H1 (cell line): ENCODE measurements at regions not wholly inside any gene's neighbourhood (a gene's known extent, or its start where the extent isn't known, plus 50 kb on each side); places are given as distances from the start of the nearest gene placed in this dataset.

Experiments
- CTCF ChIA-PET: fragments of 300-600 bp; sonication (Branson Sonifier 250); formaldehyde crosslinking; loops from one replicate; lab custom pipeline; 2021; ENCODE audit not compliant: partially characterized antibody; lab: Charles Lee
- POLR2A ChIA-PET: fragments of 300-600 bp; sonication (Branson Sonifier 250); formaldehyde crosslinking; loops from one replicate; lab custom pipeline; 2021; ENCODE audit warnings: inconsistent platforms; ENCODE audit not compliant: partially characterized antibody; lab: Charles Lee
- DNase-seq, 2 experiments: peaks; one replicate each; pipeline versions ENCODE4 v3.0.0 to v3.0.0-alpha.2; 2010 to 2022; ENCODE audit warnings: low spot score in 2 of 2, low read depth in 1 of 2, mixed read lengths in 1 of 2
- FAIRE-seq: peaks from 2 replicates; lab custom pipeline; 2011; peaks lifted over from hg19 to GRCh38; lab: Jason Lieb, UNC
- H2AFZ ChIP-seq: 2 replicates; pipeline ENCODE4 v1.8.1; 2012; ENCODE audit warnings: low read length, inconsistent platforms
- H2AK5ac ChIP-seq: 2 replicates; pipeline ENCODE4 v1.6.1; 2013; ENCODE audit warnings: low read depth, low read length
- H2BK120ac ChIP-seq: replicated peaks from 2 replicates; pipeline ENCODE3; 2013; ENCODE audit warnings: low read depth, low read length, inconsistent platforms
- H2BK12ac ChIP-seq: 2 replicates; pipeline ENCODE4 v1.6.1; 2013; ENCODE audit warnings: low read depth, low read length
- H2BK15ac ChIP-seq: 2 replicates; pipeline ENCODE4 v1.6.1; 2013; ENCODE audit warnings: low read length
- H2BK20ac ChIP-seq: 2 replicates; pipeline ENCODE4 v1.6.1; 2013; ENCODE audit warnings: low read length
- H2BK5ac ChIP-seq: 2 replicates; pipeline ENCODE4 v1.6.1; 2013; ENCODE audit warnings: low read depth, low read length
- H3K14ac ChIP-seq: 2 replicates; pipeline ENCODE4 v1.6.1; 2013; ENCODE audit warnings: inconsistent platforms; ENCODE audit not compliant: insufficient read length
- H3K18ac ChIP-seq: 2 replicates; pipeline ENCODE4 v1.6.1; 2013; ENCODE audit warnings: low read length; ENCODE audit errors: extremely low read depth
- H3K23ac ChIP-seq: 2 replicates; pipeline ENCODE4 v1.6.1; 2013; ENCODE audit warnings: inconsistent platforms; ENCODE audit not compliant: insufficient read length
- H3K23me2 ChIP-seq: 2 replicates; pipeline ENCODE4 v1.6.1; 2013; ENCODE audit warnings: low read depth, low read length
- H3K27ac ChIP-seq: 2 replicates; pipeline ENCODE4 v1.6.1; 2011; ENCODE audit warnings: low read depth, low read length, inconsistent platforms
- H3K27me3 ChIP-seq, 4 experiments: replicated peaks in 1 of 4; 1 replicate in 1 of 4; 2 replicates in 3 of 4; pipeline versions ENCODE4 v1.6.1 to v1.8.1; 2011 to 2013; ENCODE audit warnings: low read length in 3 of 4, mild to moderate bottlenecking in 3 of 4, inconsistent platforms in 2 of 4, mixed read lengths in 2 of 4, moderate library complexity in 1 of 4; ENCODE audit not compliant: control insufficient read depth in 3 of 4, insufficient read depth in 3 of 4; ENCODE audit errors: extremely low read depth in 1 of 4
- H3K36me3 ChIP-seq, 4 experiments: 2 replicates each; pipeline versions ENCODE4 v1.6.1 to v1.8.1; 2011 to 2013; ENCODE audit warnings: mild to moderate bottlenecking in 4 of 4, low read length in 3 of 4, moderate library complexity in 2 of 4, control low read depth in 1 of 4, inconsistent platforms in 1 of 4; ENCODE audit not compliant: insufficient read depth in 4 of 4, control insufficient read depth in 2 of 4
- H3K4ac ChIP-seq: replicated peaks from 2 replicates; pipeline ENCODE3; 2013; ENCODE audit warnings: low read length, low read depth, mixed read lengths, inconsistent platforms; ENCODE audit not compliant: insufficient read length
- H3K4me1 ChIP-seq, 4 experiments: replicated peaks in 1 of 4; 1 replicate in 1 of 4; 2 replicates in 3 of 4; pipeline versions ENCODE4 v1.6.1 to v1.8.1; 2011 to 2013; ENCODE audit warnings: low read length in 3 of 4, inconsistent platforms in 2 of 4, mixed read lengths in 1 of 4; ENCODE audit not compliant: insufficient read depth in 4 of 4, control insufficient read depth in 3 of 4
- H3K4me2 ChIP-seq, 2 experiments: 2 replicates each; pipeline versions ENCODE4 v1.6.1 to v1.8.1; 2011 to 2013; ENCODE audit warnings: low read depth in 2 of 2, low read length in 2 of 2, control low read depth in 1 of 2, inconsistent platforms in 1 of 2, mild to moderate bottlenecking in 1 of 2; ENCODE audit not compliant: insufficient read depth in 1 of 2
- H3K4me3 ChIP-seq, 4 experiments: fragments of 200-600, 300-600 bp in 1 of 4; sonication (generic), shearing (Covaris generic), sonication (Bioruptor Twin) in 1 of 4; 2 replicates each; pipeline versions ENCODE4 v1.5.1 to v1.8.1; 2011 to 2016; ENCODE audit warnings: low read length in 4 of 4, low read depth in 3 of 4, control low read depth in 2 of 4, inconsistent platforms in 2 of 4, mild to moderate bottlenecking in 2 of 4, mixed read lengths in 1 of 4, moderate library complexity in 1 of 4; ENCODE audit not compliant: insufficient read depth in 2 of 4; ENCODE audit errors: extremely low read depth in 1 of 4
- H3K56ac ChIP-seq: replicated peaks from 2 replicates; pipeline ENCODE3; 2013; ENCODE audit warnings: low read depth, mild to moderate bottlenecking, mixed read lengths, low read length, inconsistent platforms; ENCODE audit not compliant: insufficient read length
- H3K79me1 ChIP-seq: 2 replicates; pipeline ENCODE4 v1.6.1; 2013; ENCODE audit warnings: low read depth, low read length, control low read depth
- H3K79me2 ChIP-seq, 2 experiments: 2 replicates each; pipeline versions ENCODE4 v1.6.1 to v1.8.1; 2012 to 2013; ENCODE audit warnings: low read length in 2 of 2, mild to moderate bottlenecking in 2 of 2, inconsistent platforms in 1 of 2; ENCODE audit not compliant: insufficient read depth in 2 of 2, control insufficient read depth in 1 of 2
- H3K9ac ChIP-seq, 4 experiments: replicated peaks in 1 of 4; 1 replicate in 1 of 4; 2 replicates in 3 of 4; pipeline versions ENCODE4 v1.6.1 to v1.8.1; 2011 to 2013; ENCODE audit warnings: low read depth in 3 of 4, low read length in 3 of 4, control low read depth in 2 of 4, mild to moderate bottlenecking in 2 of 4, moderate library complexity in 2 of 4, inconsistent platforms in 1 of 4; ENCODE audit errors: extremely low read depth in 1 of 4
- H3K9me3 ChIP-seq, 2 experiments: 2 replicates each; pipeline versions ENCODE4 v1.6.1 to v1.8.1; 2012 to 2013; ENCODE audit warnings: mild to moderate bottlenecking in 2 of 2, moderate library complexity in 2 of 2, control low read depth in 1 of 2, inconsistent platforms in 1 of 2, low read depth in 1 of 2, low read length in 1 of 2, mixed read lengths in 1 of 2; ENCODE audit not compliant: insufficient read depth in 2 of 2
- H4K20me1 ChIP-seq, 2 experiments: replicated peaks in 1 of 2; 2 replicates each; pipeline versions ENCODE3 to v1.8.1; 2011 to 2013; ENCODE audit warnings: inconsistent platforms in 2 of 2, low read length in 2 of 2, mild to moderate bottlenecking in 1 of 2; ENCODE audit not compliant: insufficient read depth in 2 of 2, control insufficient read depth in 1 of 2
- H4K5ac ChIP-seq: 2 replicates; pipeline ENCODE4 v1.6.1; 2013; ENCODE audit warnings: low read length, low read depth, mixed read lengths, inconsistent platforms; ENCODE audit not compliant: insufficient read length
- H4K8ac ChIP-seq: 2 replicates; pipeline ENCODE4 v1.8.0; 2013; ENCODE audit warnings: mild to moderate bottlenecking, moderate library complexity, low read length, inconsistent platforms; ENCODE audit not compliant: insufficient read depth; ENCODE audit errors: extremely low read depth
- H4K91ac ChIP-seq: replicated peaks from 2 replicates; pipeline ENCODE3; 2013; ENCODE audit warnings: low read length, mixed read lengths, inconsistent platforms; ENCODE audit not compliant: insufficient read length
- JUN ChIP-seq: IDR thresholded peaks from 2 replicates; pipeline ENCODE4 v1.6.1; 2011; ENCODE audit warnings: low read depth, mild to moderate bottlenecking, improper control_type of control experiment, low read length
- SIRT6 ChIP-seq: IDR thresholded peaks from one replicate; pipeline ENCODE4 v1.7.1; 2012; ENCODE audit warnings: low read length, inconsistent platforms
- SP2 ChIP-seq: IDR thresholded peaks from 2 replicates; pipeline ENCODE4 v1.6.1; 2012; ENCODE audit warnings: mild to moderate bottlenecking, low read length, inconsistent platforms
- TAF7 ChIP-seq: optimal IDR thresholded peaks from 2 replicates; pipeline ENCODE3; 2011; ENCODE audit warnings: low read depth, mild to moderate bottlenecking, inconsistent platforms, low read length, moderate library complexity, borderline replicate concordance
- WGBS, 2 experiments: shearing (Covaris generic) in 1 of 2; methylation state at CpG; one replicate each; pipeline versions ENCODE4 v1.1.6 to v1.1.7; 2013 to 2015; ENCODE audit warnings: low lambda C conversion rate in 2 of 2, mixed read lengths in 2 of 2, inconsistent platforms in 1 of 2, low coverage in 1 of 2, missing lambda C conversion rate in 1 of 2; ENCODE audit not compliant: insufficient replicate concordance in 2 of 2, insufficient coverage in 1 of 2, insufficient read length in 1 of 2; ENCODE audit errors: extremely low coverage in 1 of 2, missing lambda C conversion rate in 1 of 2; 5-methylcytosine and 5-hydroxymethylcytosine counted together
- TF ChIP-seq, protein P1 (sequence below): IDR thresholded peaks from 2 replicates; pipeline ENCODE4 v1.6.1; 2011; ENCODE audit warnings: low read length, improper control_type of control experiment

- Histone ChIP-seq H3K23me2 (no peaks in the 10 kb centered on the region), H3K79me1 (no peaks in the 10 kb centered on the region), H2BK120ac (no peak overlapping the region), H4K5ac (no peak overlapping the region), H2BK15ac (no peak overlapping the region), H2AK5ac (no peak overlapping the region), H2BK12ac (no peak overlapping the region), H3K36me3 (no peaks in the 10 kb centered on the region), H3K9me3 (peaks cover 3 to 8% of the 10 kb centered on the region in 2 experiments; a peak in 2 of 4 replicates), H3K9ac (no peak overlapping the region), H3K4ac (no peak overlapping the region), H4K91ac (no peak overlapping the region), H3K23ac (no peak overlapping the region), H2AFZ (no peak overlapping the region), H2BK20ac (no peak overlapping the region), H3K4me2 (no peak overlapping the region), H2BK5ac (no peak overlapping the region), H3K27me3 (peaks cover 0 to 2% (median 0%) of the 10 kb centered on the region in 4 experiments; a peak in 1 of 7 replicates), H4K20me1 (no peaks in the 10 kb centered on the region), H4K8ac (no peak overlapping the region), H3K14ac (no peak overlapping the region), H3K56ac (no peak overlapping the region), H3K4me1 (no peaks in the 10 kb centered on the region; a peak in 1 of 7 replicates), H3K18ac (no peak overlapping the region), H3K4me3 (no peak overlapping the region), H3K79me2 (no peaks in the 10 kb centered on the region), H3K27ac (no peak overlapping the region)
- WGBS, 2 experiments: 87% methylated on average over 12 of the region's 12 CpGs; no CpG with 5 or more reads in 1 of the 2 experiments
- ChIA-PET CTCF (interaction anchor here (1.4 to 1.7 kb wide), 3 partner anchors 13 to 83 kb away, joined by 3 to 8 read pairs (median 3); no protein-coding TSS in a partner anchor), POLR2A (no interaction called here)
- no peak for TF ChIP-seq JUN
- TF ChIP-seq, protein P1, sequence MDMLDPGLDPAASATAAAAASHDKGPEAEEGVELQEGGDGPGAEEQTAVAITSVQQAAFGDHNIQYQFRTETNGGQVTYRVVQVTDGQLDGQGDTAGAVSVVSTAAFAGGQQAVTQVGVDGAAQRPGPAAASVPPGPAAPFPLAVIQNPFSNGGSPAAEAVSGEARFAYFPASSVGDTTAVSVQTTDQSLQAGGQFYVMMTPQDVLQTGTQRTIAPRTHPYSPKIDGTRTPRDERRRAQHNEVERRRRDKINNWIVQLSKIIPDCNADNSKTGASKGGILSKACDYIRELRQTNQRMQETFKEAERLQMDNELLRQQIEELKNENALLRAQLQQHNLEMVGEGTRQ: no peak
- no peak for TF ChIP-seq SIRT6
- no peak for TF ChIP-seq TAF7
- TF ChIP-seq SP2: no peak
- DNase-seq (no peak), FAIRE-seq (no peak)
Observed at GRCh38 chr20:63139356-63139755, 76.6 kb downstream of the YTHDF1 start.
